Retinal pigment epithelial cell (primary cell): ENCODE measurements at regions not wholly inside any gene's neighbourhood (a gene's known extent, or its start where the extent isn't known, plus 50 kb on each side); places are given as distances from the start of the nearest gene placed in this dataset.

Source experiments
- DNase-seq: peaks from one replicate; pipeline ENCODE4 v3.0.0-alpha.2; 2010; ENCODE audit warnings: low read depth
- H3K4me3 ChIP-seq: 2 replicates; pipeline ENCODE4 v1.5.1; 2011; ENCODE audit warnings: mild to moderate bottlenecking, low read length, control low read depth, moderate library complexity
- CTCF ChIP-seq: conservative IDR thresholded peaks from 2 replicates; pipeline ENCODE4 v1.5.1; 2011; ENCODE audit warnings: low read depth, low read length, control low read depth, inconsistent platforms

GRCh38 chr15:46059921-46060594 is 425.2 kb downstream of the SQOR start:
- no peak for DNase-seq
- TF ChIP-seq CTCF = no peak

GRCh38 chr15:46061002-46061401 is 426.2 kb downstream of the SQOR start:
- no peak for DNase-seq
- TF ChIP-seq CTCF = no peak

More at GRCh38 chr15:46059921-46060594, 425.2 kb downstream of the SQOR start:
- no peak overlapping the region for H3K4me3 ChIP-seq

GRCh38 chr15:46077220-46077619 is 442.4 kb downstream of the SQOR start:
- no peak overlapping the region for H3K4me3 ChIP-seq
- no peak for DNase-seq
- TF ChIP-seq CTCF = no peak

More at GRCh38 chr15:46061002-46061401, 426.2 kb downstream of the SQOR start:
- H3K4me3 ChIP-seq = no peak overlapping the region

- no peak for DNase-seq
- TF ChIP-seq CTCF = no peak
- no peak overlapping the region for H3K4me3 ChIP-seq
Measured at GRCh38 chr15:46079046-46079445, 444.2 kb downstream of the SQOR start.

- TF ChIP-seq CTCF = no peak
- no peak for DNase-seq
Measured at GRCh38 chr15:46080016-46080415, 445.2 kb downstream of the SQOR start.

GRCh38 chr15:46088486-46089445 is 453.9 kb downstream of the SQOR start:
- no peak overlapping the region for H3K4me3 ChIP-seq
- DNase-seq = peak; percentile 69

More at GRCh38 chr15:46080016-46080415, 445.2 kb downstream of the SQOR start:
- H3K4me3 ChIP-seq = no peak overlapping the region

More at GRCh38 chr15:46088486-46089445, 453.9 kb downstream of the SQOR start:
- no peak for TF ChIP-seq CTCF
